ENCODE measurements at regions not wholly inside any gene's neighbourhood (a gene's known extent, or its start where the extent isn't known, plus 50 kb on each side); places are given as distances from the start of the nearest gene placed in this dataset.

DNA sequence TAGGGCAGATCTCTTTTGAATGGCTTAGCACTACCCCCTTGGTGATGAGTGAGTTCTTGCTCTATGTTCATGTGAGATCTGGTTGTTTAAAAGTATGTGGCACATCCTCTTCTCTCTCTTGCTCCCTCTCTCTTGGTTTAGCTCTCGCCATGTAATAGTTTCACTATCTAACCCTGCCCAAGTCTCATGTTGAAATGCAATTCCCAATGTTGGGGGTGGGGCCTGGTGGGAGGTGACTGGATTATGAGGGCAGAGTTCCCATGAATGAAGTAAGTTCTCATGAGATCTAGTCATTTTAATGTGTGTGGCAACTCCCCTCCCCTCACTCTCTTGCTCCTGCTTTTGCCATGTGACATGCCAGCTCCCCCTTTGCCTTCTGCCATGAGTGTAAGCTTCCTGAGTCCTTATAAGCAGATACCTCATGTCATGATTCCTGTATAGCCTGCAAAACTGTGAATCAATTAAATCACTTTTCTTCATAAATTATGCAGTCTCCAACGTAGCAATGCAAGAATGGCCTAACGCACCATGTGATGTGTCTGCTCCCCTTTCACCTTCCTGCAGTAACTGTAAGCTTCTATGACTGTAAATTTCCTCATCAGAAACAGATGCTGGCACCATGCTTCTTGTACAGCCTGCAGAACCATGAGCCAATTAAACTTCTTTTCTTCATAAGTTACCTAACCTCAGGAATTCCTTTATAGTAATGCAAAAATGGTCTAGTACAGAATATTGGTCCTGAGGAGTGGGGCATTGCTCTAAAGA lies 74.8 kb upstream of the KCNH8 start:
- WGBS, 2 donors (ENCODE audit: extremely low coverage in 2 of 2, insufficient read length in 2 of 2, insufficient replicate concordance in 1 of 2), result no CpG with 5 or more reads among the region's 3 CpGs
- Histone ChIP-seq H3K9me3 (replicated peaks in 1 of 2; ENCODE audit: control insufficient read depth in 2 of 2, insufficient read depth in 1 of 2, low read depth in 1 of 2, low read length in 2 of 2) (peaks cover 0 to 2% of the 10 kb centered on the region in 2 donors), H2BK120ac (ENCODE audit: low read depth, low read length) (no peak overlapping the region), H3K4ac (ENCODE audit: low read length) (no peak overlapping the region), H2AK5ac (ENCODE audit: low read depth, low read length) (no peak overlapping the region), H3K4me3 (ENCODE audit: low read length in 2 of 2) (no peak overlapping the region), H3K23ac (ENCODE audit: low read depth, low read length, poor library complexity) (no peak overlapping the region), H3K4me2 (ENCODE audit: insufficient read depth, low read length, poor library complexity, severe bottlenecking) (no peak overlapping the region), H3K9ac (ENCODE audit: low read depth, low read length, poor library complexity) (no peak overlapping the region), H3K14ac (ENCODE audit: low read length) (no peak overlapping the region), H3K27ac (replicated peaks; ENCODE audit: low read length) (no peak overlapping the region), H3K36me3 (replicated peaks in 1 of 2; ENCODE audit: control insufficient read depth in 2 of 2, insufficient read depth in 2 of 2, low read length in 2 of 2) (no peaks in the 10 kb centered on the region), H3K79me1 (ENCODE audit: low read depth, low read length) (no peaks in the 10 kb centered on the region), H4K8ac (ENCODE audit: low read depth, low read length) (no peak overlapping the region), H2BK12ac (ENCODE audit: low read length) (no peak overlapping the region), H2BK15ac (ENCODE audit: low read length) (no peak overlapping the region), H4K91ac (ENCODE audit: low read depth, low read length, poor library complexity) (no peak overlapping the region), H2BK5ac (ENCODE audit: low read length) (no peak overlapping the region), H3K18ac (ENCODE audit: low read length) (no peak overlapping the region), H3K4me1 (ENCODE audit: control insufficient read depth in 2 of 2, insufficient read depth in 1 of 2, low read depth in 1 of 2, low read length in 2 of 2) (no peaks in the 10 kb centered on the region), H3K27me3 (ENCODE audit: control insufficient read depth in 3 of 3, insufficient read depth in 3 of 3, low read depth in 1 of 3, low read length in 3 of 3) (no peaks in the 10 kb centered on the region), H2AFZ (ENCODE audit: low read length) (no peak overlapping the region)
- no peak for DNase-seq (ENCODE audit: low spot score)

DNA sequence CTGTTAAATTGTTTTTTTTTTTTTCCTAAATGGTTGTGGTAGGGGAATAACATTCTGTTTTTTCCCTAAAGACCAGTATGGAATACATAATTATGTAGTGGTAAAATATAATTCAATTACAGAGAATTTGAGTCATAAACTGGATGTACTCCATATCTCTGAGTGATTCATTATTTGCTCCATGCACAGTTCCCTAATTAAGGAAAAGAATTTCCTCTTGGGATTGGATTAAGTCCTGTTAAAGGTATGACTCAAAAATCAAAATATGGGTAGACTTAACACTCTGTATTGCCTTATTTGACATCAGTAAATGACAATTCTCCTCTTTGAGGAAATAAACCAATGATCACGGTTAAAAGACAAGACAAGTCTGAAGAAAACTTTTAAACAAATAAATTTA lies 78.0 kb upstream of the KCNH8 start:
- WGBS, 2 donors (ENCODE audit: extremely low coverage in 2 of 2, insufficient read length in 2 of 2, insufficient replicate concordance in 1 of 2), result no CpG with 5 or more reads among the region's 1 CpG
- H3K9me3 ChIP-seq (replicated peaks in 1 of 2; ENCODE audit: control insufficient read depth in 2 of 2, insufficient read depth in 1 of 2, low read depth in 1 of 2, low read length in 2 of 2), result no peaks in the 10 kb centered on the region

DNA sequence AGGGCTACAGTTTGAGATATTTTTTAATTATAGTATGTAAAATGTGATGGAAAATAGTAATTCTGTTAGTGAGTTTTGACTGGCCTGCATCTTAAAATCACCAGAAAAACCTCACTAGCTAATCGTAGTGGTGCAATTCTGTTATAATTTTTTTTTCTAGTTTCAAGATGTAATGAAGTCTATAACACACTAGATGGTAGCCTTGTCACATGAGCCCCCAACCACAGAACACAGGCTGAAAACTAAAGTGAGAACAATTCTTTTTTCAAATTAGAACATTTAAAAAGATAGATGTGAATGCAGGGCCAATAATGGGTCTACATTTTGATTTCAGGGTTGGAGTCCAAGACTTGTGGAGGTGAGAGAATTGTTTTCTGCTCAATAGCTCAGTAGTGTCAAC lies 83.3 kb upstream of the KCNH8 start:
- H4K8ac ChIP-seq (ENCODE audit: low read depth, low read length), result no peak overlapping the region
- H3K9ac ChIP-seq (ENCODE audit: low read depth, low read length, poor library complexity), result no peak overlapping the region
- H3K14ac ChIP-seq (ENCODE audit: low read length), result no peak overlapping the region
- no peak overlapping the region for H4K91ac ChIP-seq (ENCODE audit: low read depth, low read length, poor library complexity)
- no peak overlapping the region for H2BK12ac ChIP-seq (ENCODE audit: low read length)
- no peak overlapping the region for H2AFZ ChIP-seq (ENCODE audit: low read length)
- peak; percentile 6 for DNase-seq (ENCODE audit: low spot score)
- no peak overlapping the region for H2BK15ac ChIP-seq (ENCODE audit: low read length)
- WGBS, 2 donors (ENCODE audit: extremely low coverage in 2 of 2, insufficient read length in 2 of 2, insufficient replicate concordance in 1 of 2), result no CpG with 5 or more reads among the region's 1 CpG
- H3K18ac ChIP-seq (ENCODE audit: low read length), result no peak overlapping the region
- H3K27ac ChIP-seq (replicated peaks; ENCODE audit: low read length), result no peak overlapping the region
- H2AK5ac ChIP-seq (ENCODE audit: low read depth, low read length), result no peak overlapping the region
- H2BK120ac ChIP-seq (ENCODE audit: low read depth, low read length), result no peak overlapping the region
- no peaks in the 10 kb centered on the region for H3K4me1 ChIP-seq (ENCODE audit: control insufficient read depth in 2 of 2, insufficient read depth in 1 of 2, low read depth in 1 of 2, low read length in 2 of 2)
- H3K9me3 ChIP-seq (replicated peaks in 1 of 2; ENCODE audit: control insufficient read depth in 2 of 2, insufficient read depth in 1 of 2, low read depth in 1 of 2, low read length in 2 of 2), result no peaks in the 10 kb centered on the region
- no peak overlapping the region for H3K4me3 ChIP-seq (ENCODE audit: low read length in 2 of 2)
- H3K79me1 ChIP-seq (ENCODE audit: low read depth, low read length), result no peaks in the 10 kb centered on the region
- H2BK5ac ChIP-seq (ENCODE audit: low read length), result no peak overlapping the region
- no peak overlapping the region for H3K23ac ChIP-seq (ENCODE audit: low read depth, low read length, poor library complexity)
- no peak overlapping the region for H3K4me2 ChIP-seq (ENCODE audit: insufficient read depth, low read length, poor library complexity, severe bottlenecking)
- H3K36me3 ChIP-seq (replicated peaks in 1 of 2; ENCODE audit: control insufficient read depth in 2 of 2, insufficient read depth in 2 of 2, low read length in 2 of 2), result no peaks in the 10 kb centered on the region
- no peaks in the 10 kb centered on the region for H3K27me3 ChIP-seq (ENCODE audit: control insufficient read depth in 3 of 3, insufficient read depth in 3 of 3, low read depth in 1 of 3, low read length in 3 of 3)
- H3K4ac ChIP-seq (ENCODE audit: low read length), result no peak overlapping the region

More for the DNA sequence above, 78.0 kb upstream of the KCNH8 start:
- no peak overlapping the region for H3K23ac ChIP-seq (ENCODE audit: low read depth, low read length, poor library complexity)
- H2BK5ac ChIP-seq (ENCODE audit: low read length), result no peak overlapping the region
- no peak overlapping the region for H2AFZ ChIP-seq (ENCODE audit: low read length)
- no peaks in the 10 kb centered on the region for H3K27me3 ChIP-seq (ENCODE audit: control insufficient read depth in 3 of 3, insufficient read depth in 3 of 3, low read depth in 1 of 3, low read length in 3 of 3)
- no peak overlapping the region for H3K9ac ChIP-seq (ENCODE audit: low read depth, low read length, poor library complexity)
- no peak overlapping the region for H2AK5ac ChIP-seq (ENCODE audit: low read depth, low read length)
- no peak for DNase-seq (ENCODE audit: low spot score)
- no peak overlapping the region for H3K14ac ChIP-seq (ENCODE audit: low read length)
- no peaks in the 10 kb centered on the region for H3K4me1 ChIP-seq (ENCODE audit: control insufficient read depth in 2 of 2, insufficient read depth in 1 of 2, low read depth in 1 of 2, low read length in 2 of 2)
- H4K8ac ChIP-seq (ENCODE audit: low read depth, low read length), result no peak overlapping the region
- H2BK15ac ChIP-seq (ENCODE audit: low read length), result no peak overlapping the region
- no peak overlapping the region for H3K18ac ChIP-seq (ENCODE audit: low read length)
- no peaks in the 10 kb centered on the region for H3K36me3 ChIP-seq (replicated peaks in 1 of 2; ENCODE audit: control insufficient read depth in 2 of 2, insufficient read depth in 2 of 2, low read length in 2 of 2)
- no peaks in the 10 kb centered on the region for H3K79me1 ChIP-seq (ENCODE audit: low read depth, low read length)
- no peak overlapping the region for H3K4me3 ChIP-seq (ENCODE audit: low read length in 2 of 2)
- no peak overlapping the region for H2BK120ac ChIP-seq (ENCODE audit: low read depth, low read length)
- H4K91ac ChIP-seq (ENCODE audit: low read depth, low read length, poor library complexity), result no peak overlapping the region
- no peak overlapping the region for H3K4me2 ChIP-seq (ENCODE audit: insufficient read depth, low read length, poor library complexity, severe bottlenecking)
- no peak overlapping the region for H3K4ac ChIP-seq (ENCODE audit: low read length)
- H3K27ac ChIP-seq (replicated peaks; ENCODE audit: low read length), result no peak overlapping the region
- H2BK12ac ChIP-seq (ENCODE audit: low read length), result no peak overlapping the region

DNA sequence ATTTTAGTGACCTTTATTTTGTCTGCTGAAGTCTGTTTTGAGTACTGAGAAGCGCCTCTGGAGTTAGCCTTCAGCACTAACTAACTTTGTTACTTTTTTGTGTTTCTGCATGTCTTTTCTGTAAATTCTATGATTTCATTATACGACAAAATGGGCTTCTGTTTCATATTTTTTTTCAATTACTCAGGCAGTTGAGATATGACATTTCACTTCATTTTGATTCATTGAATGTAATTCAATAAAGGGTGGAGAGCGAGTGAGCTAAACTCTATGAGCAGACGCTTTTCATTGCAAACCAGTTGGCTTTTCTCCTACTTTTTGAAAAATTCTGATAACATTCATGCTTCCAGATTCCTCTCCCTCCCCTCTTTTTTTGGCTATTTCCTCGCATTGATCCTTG lies 84.4 kb upstream of the KCNH8 start:
- Histone ChIP-seq H3K18ac (ENCODE audit: low read length) (no peak overlapping the region), H3K9me3 (replicated peaks in 1 of 2; ENCODE audit: control insufficient read depth in 2 of 2, insufficient read depth in 1 of 2, low read depth in 1 of 2, low read length in 2 of 2) (no peaks in the 10 kb centered on the region), H2BK120ac (ENCODE audit: low read depth, low read length) (no peak overlapping the region), H3K4me1 (ENCODE audit: control insufficient read depth in 2 of 2, insufficient read depth in 1 of 2, low read depth in 1 of 2, low read length in 2 of 2) (no peaks in the 10 kb centered on the region), H3K4me2 (ENCODE audit: insufficient read depth, low read length, poor library complexity, severe bottlenecking) (no peak overlapping the region), H2BK5ac (ENCODE audit: low read length) (no peak overlapping the region), H3K27me3 (ENCODE audit: control insufficient read depth in 3 of 3, insufficient read depth in 3 of 3, low read depth in 1 of 3, low read length in 3 of 3) (no peaks in the 10 kb centered on the region), H3K9ac (ENCODE audit: low read depth, low read length, poor library complexity) (no peak overlapping the region), H3K4me3 (ENCODE audit: low read length in 2 of 2) (no peak overlapping the region), H3K27ac (replicated peaks; ENCODE audit: low read length) (no peak overlapping the region), H3K4ac (ENCODE audit: low read length) (no peak overlapping the region), H2AK5ac (ENCODE audit: low read depth, low read length) (no peak overlapping the region), H2BK12ac (ENCODE audit: low read length) (no peak overlapping the region), H2AFZ (ENCODE audit: low read length) (no peak overlapping the region), H3K14ac (ENCODE audit: low read length) (no peak overlapping the region), H3K36me3 (replicated peaks in 1 of 2; ENCODE audit: control insufficient read depth in 2 of 2, insufficient read depth in 2 of 2, low read length in 2 of 2) (no peaks in the 10 kb centered on the region), H4K8ac (ENCODE audit: low read depth, low read length) (no peak overlapping the region), H4K91ac (ENCODE audit: low read depth, low read length, poor library complexity) (no peak overlapping the region), H2BK15ac (ENCODE audit: low read length) (no peak overlapping the region), H3K79me1 (ENCODE audit: low read depth, low read length) (no peaks in the 10 kb centered on the region), H3K23ac (ENCODE audit: low read depth, low read length, poor library complexity) (no peak overlapping the region)
- WGBS, 2 donors (ENCODE audit: extremely low coverage in 2 of 2, insufficient read length in 2 of 2, insufficient replicate concordance in 1 of 2), result no CpG with 5 or more reads among the region's 5 CpGs
- DNase-seq (ENCODE audit: low spot score), result no peak

Measured in neuronal stem cell (in vitro differentiated cells).